H9 (cell line): ENCODE measurements at regions not wholly inside any gene's neighbourhood (a gene's known extent, or its start where the extent isn't known, plus 50 kb on each side); places are given as distances from the start of the nearest gene placed in this dataset.

Experiments
- DNase-seq: peaks from one replicate; pipeline ENCODE4 v3.0.0-alpha.2; 2017
- H2AFZ ChIP-seq: one replicate; pipeline ENCODE4 v1.6.1; 2013; ENCODE audit warnings: mild to moderate bottlenecking, low read length, control low read depth, moderate library complexity
- H2AK5ac ChIP-seq: 2 replicates; pipeline ENCODE4 v1.6.1; 2013; ENCODE audit warnings: low read length, control low read depth, mixed read lengths; ENCODE audit not compliant: insufficient read length
- H2BK120ac ChIP-seq: one replicate; pipeline ENCODE4 v1.6.1; 2013; ENCODE audit warnings: low read depth, mild to moderate bottlenecking, low read length, control low read depth, inconsistent platforms; ENCODE audit not compliant: poor library complexity, severe bottlenecking
- H2BK12ac ChIP-seq: 2 replicates; pipeline ENCODE4 v1.6.1; 2013; ENCODE audit warnings: low read length, control low read depth, mixed read lengths, low read depth; ENCODE audit not compliant: insufficient read length
- H2BK15ac ChIP-seq: 2 replicates; pipeline ENCODE4 v1.6.1; 2013; ENCODE audit warnings: low read depth, low read length, control low read depth
- H2BK20ac ChIP-seq: one replicate; pipeline ENCODE4 v1.6.1; 2013; ENCODE audit warnings: low read depth, mild to moderate bottlenecking, low read length, control low read depth, inconsistent platforms; ENCODE audit not compliant: poor library complexity, severe bottlenecking
- H2BK5ac ChIP-seq: 2 replicates; pipeline ENCODE4 v1.6.1; 2013; ENCODE audit warnings: low read length, control low read depth, mixed read lengths; ENCODE audit not compliant: insufficient read length
- H3K14ac ChIP-seq: 2 replicates; pipeline ENCODE4 v1.6.1; 2013; ENCODE audit warnings: low read length, control low read depth; ENCODE audit not compliant: insufficient read depth
- H3K18ac ChIP-seq: 2 replicates; pipeline ENCODE4 v1.6.1; 2013; ENCODE audit warnings: low read depth, mild to moderate bottlenecking, mixed read lengths, low read length, control low read depth; ENCODE audit not compliant: insufficient read length
- H3K23ac ChIP-seq: 2 replicates; pipeline ENCODE4 v1.6.1; 2013; ENCODE audit warnings: low read length, control low read depth, mixed read lengths, low read depth; ENCODE audit not compliant: insufficient read length
- H3K23me2 ChIP-seq: 2 replicates; pipeline ENCODE4 v1.6.1; 2013; ENCODE audit warnings: low read depth, mild to moderate bottlenecking, mixed read lengths, low read length, control low read depth; ENCODE audit not compliant: insufficient read length, poor library complexity, severe bottlenecking
- H3K27ac ChIP-seq: 2 replicates; pipeline ENCODE4 v1.5.1; 2013; ENCODE audit warnings: low read length, control low read depth, mixed read lengths, low read depth; ENCODE audit not compliant: insufficient read length
- H3K27me3 ChIP-seq: 2 replicates; pipeline ENCODE4 v1.6.1; 2013; ENCODE audit warnings: low read length, control low read depth, inconsistent platforms; ENCODE audit not compliant: insufficient read depth
- H3K4ac ChIP-seq: 2 replicates; pipeline ENCODE4 v1.6.1; 2013; ENCODE audit warnings: low read depth, mild to moderate bottlenecking, control low read depth, inconsistent platforms, low read length, moderate library complexity
- H3K4me1 ChIP-seq: 2 replicates; pipeline ENCODE4 v1.6.1; 2013; ENCODE audit warnings: low read length, control low read depth, inconsistent platforms; ENCODE audit not compliant: insufficient read depth
- H3K4me2 ChIP-seq: 2 replicates; pipeline ENCODE4 v1.6.1; 2013; ENCODE audit warnings: low read length, control low read depth, mixed read lengths; ENCODE audit not compliant: insufficient read length, insufficient read depth
- H3K56ac ChIP-seq: 2 replicates; pipeline ENCODE4 v1.6.1; 2013; ENCODE audit warnings: low read depth, mild to moderate bottlenecking, mixed read lengths, low read length, control low read depth; ENCODE audit not compliant: insufficient read length
- H3K79me1 ChIP-seq: 2 replicates; pipeline ENCODE4 v1.6.1; 2013; ENCODE audit warnings: low read depth, mild to moderate bottlenecking, moderate library complexity, low read length, control low read depth, inconsistent platforms; ENCODE audit not compliant: insufficient read depth, poor library complexity, severe bottlenecking
- H3K79me2 ChIP-seq: 2 replicates; pipeline ENCODE4 v1.6.1; 2013; ENCODE audit warnings: low read length, control low read depth, inconsistent platforms; ENCODE audit not compliant: insufficient read depth
- H3K9ac ChIP-seq: 2 replicates; pipeline ENCODE4 v1.6.1; 2013; ENCODE audit warnings: low read length, control low read depth, mixed read lengths; ENCODE audit not compliant: insufficient read length; ENCODE audit errors: extremely low read depth
- H3K9me3 ChIP-seq: one replicate; pipeline ENCODE4 v1.6.1; 2013; ENCODE audit warnings: low read depth, low read length, inconsistent platforms; ENCODE audit not compliant: control insufficient read depth
- H3T11ph ChIP-seq: one replicate; pipeline ENCODE4 v1.6.1; 2013; ENCODE audit warnings: mild to moderate bottlenecking, low read length, control low read depth, inconsistent platforms
- H4K20me1 ChIP-seq: one replicate; pipeline ENCODE4 v1.6.1; 2013; ENCODE audit not compliant: control insufficient read depth, insufficient read length, insufficient read depth
- H4K5ac ChIP-seq: 2 replicates; pipeline ENCODE4 v1.6.1; 2013; ENCODE audit warnings: low read depth, mild to moderate bottlenecking, mixed read lengths, low read length, control low read depth; ENCODE audit not compliant: insufficient read length
- H4K8ac ChIP-seq: replicated peaks from 2 replicates; pipeline ENCODE4 v1.6.1; 2013; ENCODE audit warnings: low read length, control low read depth, mixed read lengths, low read depth; ENCODE audit not compliant: insufficient read length
- H4K91ac ChIP-seq: 2 replicates; pipeline ENCODE4 v1.6.1; 2013; ENCODE audit warnings: low read depth, mild to moderate bottlenecking, moderate library complexity, mixed read lengths, low read length, control low read depth; ENCODE audit not compliant: insufficient read length
- H3K27ac Mint-ChIP-seq, 3 experiments: 2 replicates in 2 of 3; 3 replicates in 1 of 3; pipeline ENCODE4 v1.8.0; 2020 to 2021; ENCODE audit warnings: mixed read lengths in 3 of 3, mild to moderate bottlenecking in 1 of 3, moderate library complexity in 1 of 3
- H3K27me3 Mint-ChIP-seq: 2 replicates; pipeline ENCODE4 v1.8.0; 2021; ENCODE audit warnings: low read depth, mild to moderate bottlenecking, moderate library complexity, mixed read lengths
- H3K36me3 Mint-ChIP-seq, 3 experiments: 2 replicates in 2 of 3; 3 replicates in 1 of 3; pipeline ENCODE4 v1.8.0; 2020 to 2021; ENCODE audit warnings: low read depth in 3 of 3, mixed read lengths in 3 of 3; ENCODE audit not compliant: insufficient read depth in 1 of 3
- H3K4me1 Mint-ChIP-seq, 2 experiments: 2 replicates each; pipeline ENCODE4 v1.8.0; 2020; ENCODE audit warnings: mixed read lengths in 2 of 2
- H3K4me3 Mint-ChIP-seq, 2 experiments: 2 replicates in 1 of 2; 3 replicates in 1 of 2; pipeline ENCODE4 v1.8.0; 2020 to 2021; ENCODE audit warnings: mild to moderate bottlenecking in 2 of 2, mixed read lengths in 2 of 2, moderate library complexity in 1 of 2
- H3K9me3 Mint-ChIP-seq, 2 experiments: 2 replicates in 1 of 2; 3 replicates in 1 of 2; pipeline ENCODE4 v1.8.0; 2020; ENCODE audit warnings: mild to moderate bottlenecking in 2 of 2, mixed read lengths in 2 of 2, moderate library complexity in 1 of 2
- WGBS: extraction: QIAGEN DNeasy Blood & Tissue Kit; methylation state at CpG from one replicate; pipeline ENCODE4 v1.1.7; 2013; ENCODE audit warnings: missing lambda C conversion rate, low lambda C conversion rate, mixed read lengths; ENCODE audit not compliant: insufficient read length; ENCODE audit errors: extremely low coverage; 5-methylcytosine and 5-hydroxymethylcytosine counted together
- TF ChIP-seq, protein P1 (sequence below): fragments of 200-600 bp; sonication (generic); conservative IDR thresholded peaks from 3 replicates; pipeline ENCODE4 v1.8.0; 2021; ENCODE audit warnings: antibody characterized with exemption, mild to moderate bottlenecking

DNA sequence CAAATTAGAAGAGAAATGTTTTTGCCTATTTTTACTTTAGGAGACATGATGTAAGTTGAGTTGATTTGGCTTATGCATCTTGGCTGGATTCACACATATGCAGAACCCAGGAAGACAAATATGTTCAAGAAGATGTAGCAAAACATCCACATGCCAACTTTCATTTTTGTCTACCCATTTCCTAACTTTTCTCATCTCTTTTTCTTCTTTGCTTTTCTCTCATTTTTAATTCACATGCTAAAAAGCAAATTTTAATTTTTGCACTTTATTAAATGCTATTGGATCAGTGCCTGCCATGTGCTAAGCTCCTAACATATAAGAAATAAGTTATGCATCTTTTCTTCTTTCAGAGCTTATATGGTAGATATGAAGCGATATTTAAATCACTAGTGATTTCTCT lies 143.7 kb upstream of the GRM3 start:
- Histone ChIP-seq H3T11ph (no peak overlapping the region), H4K5ac (no peak overlapping the region), H4K20me1 (no peaks in the 10 kb centered on the region), H2BK15ac (no peak overlapping the region), H3K9ac (no peak overlapping the region), H3K27me3 (no peaks in the 10 kb centered on the region), H2BK120ac (no peak overlapping the region), H2BK5ac (no peak overlapping the region), H3K56ac (no peak overlapping the region), H3K9me3 (no peaks in the 10 kb centered on the region), H3K18ac (no peak overlapping the region), H4K8ac (no peak overlapping the region), H3K4me2 (no peak overlapping the region), H3K79me2 (no peaks in the 10 kb centered on the region), H3K4ac (no peak overlapping the region), H3K79me1 (no peaks in the 10 kb centered on the region), H3K27ac (no peak overlapping the region), H3K23ac (no peak overlapping the region), H2AFZ (no peak overlapping the region), H2AK5ac (no peak overlapping the region), H3K4me1 (no peaks in the 10 kb centered on the region), H2BK20ac (no peak overlapping the region), H2BK12ac (no peak overlapping the region), H4K91ac (no peak overlapping the region), H3K14ac (no peak overlapping the region), H3K23me2 (no peaks in the 10 kb centered on the region)
- H3K4me1 Mint-ChIP-seq: peaks cover 3 to 4% of the 10 kb centered on the region in 2 experiments; a peak in 2 of 4 replicates
- no peaks in the 10 kb centered on the region for H3K27me3 Mint-ChIP-seq
- WGBS: no CpG with 5 or more reads among the region's 1 CpG
- no peak overlapping the region for H3K27ac Mint-ChIP-seq
- no peak overlapping the region for H3K4me3 Mint-ChIP-seq
- TF ChIP-seq, protein P1, sequence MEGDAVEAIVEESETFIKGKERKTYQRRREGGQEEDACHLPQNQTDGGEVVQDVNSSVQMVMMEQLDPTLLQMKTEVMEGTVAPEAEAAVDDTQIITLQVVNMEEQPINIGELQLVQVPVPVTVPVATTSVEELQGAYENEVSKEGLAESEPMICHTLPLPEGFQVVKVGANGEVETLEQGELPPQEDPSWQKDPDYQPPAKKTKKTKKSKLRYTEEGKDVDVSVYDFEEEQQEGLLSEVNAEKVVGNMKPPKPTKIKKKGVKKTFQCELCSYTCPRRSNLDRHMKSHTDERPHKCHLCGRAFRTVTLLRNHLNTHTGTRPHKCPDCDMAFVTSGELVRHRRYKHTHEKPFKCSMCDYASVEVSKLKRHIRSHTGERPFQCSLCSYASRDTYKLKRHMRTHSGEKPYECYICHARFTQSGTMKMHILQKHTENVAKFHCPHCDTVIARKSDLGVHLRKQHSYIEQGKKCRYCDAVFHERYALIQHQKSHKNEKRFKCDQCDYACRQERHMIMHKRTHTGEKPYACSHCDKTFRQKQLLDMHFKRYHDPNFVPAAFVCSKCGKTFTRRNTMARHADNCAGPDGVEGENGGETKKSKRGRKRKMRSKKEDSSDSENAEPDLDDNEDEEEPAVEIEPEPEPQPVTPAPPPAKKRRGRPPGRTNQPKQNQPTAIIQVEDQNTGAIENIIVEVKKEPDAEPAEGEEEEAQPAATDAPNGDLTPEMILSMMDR: no peak
- no peaks in the 10 kb centered on the region for H3K36me3 Mint-ChIP-seq
- DNase-seq: no peak
- H3K9me3 Mint-ChIP-seq: no peaks in the 10 kb centered on the region
